ENCODE measurements at regions not wholly inside any gene's neighbourhood (a gene's known extent, or its start where the extent isn't known, plus 50 kb on each side); places are given as distances from the start of the nearest gene placed in this dataset.

DNA sequence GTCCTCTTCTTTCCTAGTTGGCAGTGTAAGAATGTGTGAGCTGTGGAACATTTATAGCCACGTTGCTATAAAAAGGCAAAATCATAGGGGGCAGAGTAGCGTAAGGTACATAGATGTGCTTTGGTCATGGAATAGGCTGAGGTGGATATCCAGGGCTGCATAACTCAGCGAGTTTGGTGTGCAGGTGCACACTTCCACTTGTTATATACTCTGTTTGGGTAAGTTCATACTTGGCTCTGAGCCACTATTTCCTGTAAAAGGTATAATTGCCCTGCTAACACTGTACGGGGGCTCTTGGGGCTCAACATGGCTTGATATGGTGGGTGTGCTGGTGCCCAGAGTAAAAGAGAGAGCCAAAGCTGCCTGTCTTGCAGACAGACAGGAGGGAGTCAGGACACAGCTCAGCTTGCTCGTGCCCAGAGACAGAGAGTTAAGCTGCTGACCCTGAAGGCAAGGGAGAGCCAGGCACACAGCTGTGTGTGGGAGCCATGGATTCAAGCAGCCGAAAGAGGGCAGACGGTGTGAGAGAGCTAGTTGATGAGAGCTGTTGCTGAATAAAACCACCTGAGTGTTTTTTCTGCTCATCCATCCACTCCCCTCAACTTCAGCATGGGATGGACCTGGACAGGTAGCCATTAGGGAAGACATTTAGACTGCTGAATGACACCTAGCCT is 126.7 kb downstream of the DKK1 start:
- H3K27ac ChIP-seq, result no peak overlapping the region
- TF ChIP-seq CTCF (conservative IDR thresholded peaks at IDR 0.05), result no peak
- TF ChIP-seq ZFX (IDR thresholded peaks at IDR 0.05), result no peak

DNA sequence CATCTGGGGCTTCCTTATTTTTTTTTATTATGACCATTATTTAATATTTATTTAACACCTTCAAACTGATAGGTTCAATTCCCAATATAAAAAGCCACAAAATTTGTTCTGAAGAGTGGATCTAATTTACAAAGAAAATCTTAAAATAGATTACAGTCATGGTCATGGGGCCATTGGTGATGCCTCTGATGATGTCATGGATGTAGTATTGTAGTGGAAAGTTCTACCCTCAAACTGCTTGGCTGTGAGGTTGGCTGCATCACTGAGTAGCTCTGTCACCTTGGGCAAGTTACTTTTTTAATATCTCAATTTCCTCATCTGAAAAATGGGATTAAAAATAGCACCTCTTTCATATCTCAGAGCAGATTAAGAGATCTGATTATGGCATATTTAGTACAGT is 128.5 kb downstream of the DKK1 start:
- no peak for TF ChIP-seq ZFX (IDR thresholded peaks at IDR 0.05)
- no peak for TF ChIP-seq CTCF (conservative IDR thresholded peaks at IDR 0.05)
- no peak overlapping the region for H3K27ac ChIP-seq

DNA sequence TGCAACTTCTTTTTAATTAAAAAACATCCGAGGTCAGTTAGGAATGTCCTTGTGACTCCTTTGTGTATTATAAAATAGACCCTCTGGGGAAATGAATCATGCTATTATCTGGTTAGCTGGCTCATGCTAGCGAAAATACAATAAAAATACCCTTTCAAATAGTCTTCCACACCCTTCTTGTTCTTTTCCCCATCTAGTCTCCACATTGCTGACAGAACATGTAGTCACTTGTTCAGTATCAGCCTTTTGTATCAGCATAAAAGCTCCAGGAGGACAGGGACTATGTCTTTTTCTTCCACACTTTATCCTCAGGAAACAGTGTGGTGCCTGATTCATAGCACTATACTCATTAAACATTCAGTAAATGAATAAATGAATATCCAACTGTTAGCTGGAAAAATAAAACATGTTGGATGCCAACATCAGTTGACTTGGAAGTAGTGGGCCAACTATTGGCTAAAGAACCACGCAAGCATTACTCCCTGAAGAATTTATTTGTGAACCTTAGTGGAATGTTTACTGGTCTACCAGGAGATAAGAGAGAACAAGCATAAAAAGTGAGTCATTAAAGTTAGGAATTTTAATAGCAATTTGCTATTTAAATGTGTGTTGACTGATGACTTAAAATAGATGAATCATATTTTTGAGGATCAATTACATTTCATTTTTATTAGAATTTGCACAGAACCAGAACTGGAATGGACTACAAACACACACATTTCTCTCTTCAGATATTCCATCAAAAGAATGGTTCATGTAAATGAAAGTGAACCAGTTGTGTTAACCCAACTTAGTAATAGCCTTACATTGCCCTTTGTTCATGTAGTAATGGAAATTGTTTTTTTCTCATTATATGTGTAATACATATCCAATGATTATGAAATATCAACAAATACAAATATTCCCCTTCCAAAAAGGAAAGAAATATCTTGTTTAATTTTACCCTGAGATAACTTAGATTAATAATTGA is 129.6 kb downstream of the DKK1 start:
- H3K27ac ChIP-seq, result no peak overlapping the region
- TF ChIP-seq CTCF (conservative IDR thresholded peaks at IDR 0.05) (no peak), ZFX (IDR thresholded peaks at IDR 0.05) (no peak)

- TF ChIP-seq CTCF (conservative IDR thresholded peaks at IDR 0.05) (no peak), ZFX (IDR thresholded peaks at IDR 0.05) (no peak)
- no peak overlapping the region for H3K27ac ChIP-seq
These were observed 132.3 kb downstream of the DKK1 start for GRCh38 chr10:52446391-52446790.

GRCh38 chr10:52447931-52448353 is 133.9 kb downstream of the DKK1 start:
- no peak for TF ChIP-seq CTCF (conservative IDR thresholded peaks at IDR 0.05)
- no peak for TF ChIP-seq ZFX (IDR thresholded peaks at IDR 0.05)
- H3K27ac ChIP-seq, result no peak overlapping the region

GRCh38 chr10:52450762-52451291 is 136.7 kb downstream of the DKK1 start:
- no peak overlapping the region for H3K27ac ChIP-seq

More at GRCh38 chr10:52450762-52451291, 136.7 kb downstream of the DKK1 start:
- TF ChIP-seq CTCF (conservative IDR thresholded peaks at IDR 0.05) (no peak), ZFX (IDR thresholded peaks at IDR 0.05) (no peak)

Measured in C4-2B (cell line).